ENCODE measurements at regions not wholly inside any gene's neighbourhood (a gene's known extent, or its start where the extent isn't known, plus 50 kb on each side); places are given as distances from the start of the nearest gene placed in this dataset.

DNA sequence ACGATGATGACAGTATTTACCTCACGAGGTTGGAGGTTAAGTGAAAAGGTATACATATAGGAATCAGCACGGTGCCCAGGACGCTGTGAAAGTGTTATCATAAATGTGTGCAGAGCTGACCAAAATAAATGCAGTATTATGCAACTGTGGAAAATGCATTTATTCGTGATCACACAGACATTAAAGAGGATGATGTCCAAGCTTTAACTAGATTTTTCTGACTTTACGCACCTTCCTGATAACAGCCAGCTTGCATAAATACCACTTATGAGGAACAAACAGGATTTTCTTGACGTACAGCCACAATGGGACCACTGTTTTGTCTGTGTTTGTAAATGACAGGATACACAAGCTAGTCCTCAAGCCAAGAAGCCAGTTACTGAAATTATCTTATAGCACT is 71.4 kb upstream of the ATP10B start:
- Histone ChIP-seq H3K9me3 (ENCODE audit: insufficient read depth, low read length, severe bottlenecking) (no peaks in the 10 kb centered on the region), H3K36me3 (ENCODE audit: insufficient read depth, low read length) (no peaks in the 10 kb centered on the region), H3K4me2 (ENCODE audit: insufficient read depth, low read length) (no peak overlapping the region), H2AFZ (ENCODE audit: low read depth, low read length) (no peak overlapping the region), H3K27me3 (ENCODE audit: insufficient read depth, low read length, poor library complexity) (no peaks in the 10 kb centered on the region), H3K79me2 (ENCODE audit: insufficient read depth, low read length) (no peaks in the 10 kb centered on the region), H3K27ac (ENCODE audit: low read length) (no peak overlapping the region), H3K9ac (ENCODE audit: low read depth, low read length) (no peak overlapping the region), H4K20me1 (ENCODE audit: insufficient read depth, low read length) (no peaks in the 10 kb centered on the region), H3K4me3 (ENCODE audit: low read depth in 1 of 2, low read length in 2 of 2) (no peak overlapping the region), H3K4me1 (ENCODE audit: insufficient read depth, low read length) (no peaks in the 10 kb centered on the region)
- no peak for DNase-seq
- ATAC-seq (ENCODE audit: insufficient read depth, low read depth): no peak
- TF ChIP-seq, protein P1, sequence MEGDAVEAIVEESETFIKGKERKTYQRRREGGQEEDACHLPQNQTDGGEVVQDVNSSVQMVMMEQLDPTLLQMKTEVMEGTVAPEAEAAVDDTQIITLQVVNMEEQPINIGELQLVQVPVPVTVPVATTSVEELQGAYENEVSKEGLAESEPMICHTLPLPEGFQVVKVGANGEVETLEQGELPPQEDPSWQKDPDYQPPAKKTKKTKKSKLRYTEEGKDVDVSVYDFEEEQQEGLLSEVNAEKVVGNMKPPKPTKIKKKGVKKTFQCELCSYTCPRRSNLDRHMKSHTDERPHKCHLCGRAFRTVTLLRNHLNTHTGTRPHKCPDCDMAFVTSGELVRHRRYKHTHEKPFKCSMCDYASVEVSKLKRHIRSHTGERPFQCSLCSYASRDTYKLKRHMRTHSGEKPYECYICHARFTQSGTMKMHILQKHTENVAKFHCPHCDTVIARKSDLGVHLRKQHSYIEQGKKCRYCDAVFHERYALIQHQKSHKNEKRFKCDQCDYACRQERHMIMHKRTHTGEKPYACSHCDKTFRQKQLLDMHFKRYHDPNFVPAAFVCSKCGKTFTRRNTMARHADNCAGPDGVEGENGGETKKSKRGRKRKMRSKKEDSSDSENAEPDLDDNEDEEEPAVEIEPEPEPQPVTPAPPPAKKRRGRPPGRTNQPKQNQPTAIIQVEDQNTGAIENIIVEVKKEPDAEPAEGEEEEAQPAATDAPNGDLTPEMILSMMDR (IDR thresholded peaks at IDR 0.05; ENCODE audit: borderline replicate concordance, extremely low read depth, low read length, poor library complexity, severe bottlenecking): no peak
- TF ChIP-seq EZH2 (IDR thresholded peaks at IDR 0.05; ENCODE audit: borderline replicate concordance, low read depth, low read length, severe bottlenecking): no peak

- H3K36me3 ChIP-seq (ENCODE audit: insufficient read depth, low read length): no peaks in the 10 kb centered on the region
- H3K4me2 ChIP-seq (ENCODE audit: insufficient read depth, low read length): no peak overlapping the region
- no peak overlapping the region for H3K9ac ChIP-seq (ENCODE audit: low read depth, low read length)
- no peak overlapping the region for H3K27ac ChIP-seq (ENCODE audit: low read length)
- ATAC-seq (ENCODE audit: insufficient read depth, low read depth) (no peak), DNase-seq (no peak)
- no peaks in the 10 kb centered on the region for H3K79me2 ChIP-seq (ENCODE audit: insufficient read depth, low read length)
- no peaks in the 10 kb centered on the region for H4K20me1 ChIP-seq (ENCODE audit: insufficient read depth, low read length)
- TF ChIP-seq, protein P1 (IDR thresholded peaks at IDR 0.05; ENCODE audit: borderline replicate concordance, extremely low read depth, low read length, poor library complexity, severe bottlenecking): no peak
- no peak for TF ChIP-seq EZH2 (IDR thresholded peaks at IDR 0.05; ENCODE audit: borderline replicate concordance, low read depth, low read length, severe bottlenecking)
- H2AFZ ChIP-seq (ENCODE audit: low read depth, low read length): no peak overlapping the region
- no peaks in the 10 kb centered on the region for H3K27me3 ChIP-seq (ENCODE audit: insufficient read depth, low read length, poor library complexity)
- H3K4me1 ChIP-seq (ENCODE audit: insufficient read depth, low read length): no peaks in the 10 kb centered on the region
- H3K9me3 ChIP-seq (ENCODE audit: insufficient read depth, low read length, severe bottlenecking): no peaks in the 10 kb centered on the region
- H3K4me3 ChIP-seq (ENCODE audit: low read depth in 1 of 2, low read length in 2 of 2): no peak overlapping the region
Observed at GRCh38 chr5:160922311-160922710, 70.3 kb upstream of the ATP10B start.

DNA sequence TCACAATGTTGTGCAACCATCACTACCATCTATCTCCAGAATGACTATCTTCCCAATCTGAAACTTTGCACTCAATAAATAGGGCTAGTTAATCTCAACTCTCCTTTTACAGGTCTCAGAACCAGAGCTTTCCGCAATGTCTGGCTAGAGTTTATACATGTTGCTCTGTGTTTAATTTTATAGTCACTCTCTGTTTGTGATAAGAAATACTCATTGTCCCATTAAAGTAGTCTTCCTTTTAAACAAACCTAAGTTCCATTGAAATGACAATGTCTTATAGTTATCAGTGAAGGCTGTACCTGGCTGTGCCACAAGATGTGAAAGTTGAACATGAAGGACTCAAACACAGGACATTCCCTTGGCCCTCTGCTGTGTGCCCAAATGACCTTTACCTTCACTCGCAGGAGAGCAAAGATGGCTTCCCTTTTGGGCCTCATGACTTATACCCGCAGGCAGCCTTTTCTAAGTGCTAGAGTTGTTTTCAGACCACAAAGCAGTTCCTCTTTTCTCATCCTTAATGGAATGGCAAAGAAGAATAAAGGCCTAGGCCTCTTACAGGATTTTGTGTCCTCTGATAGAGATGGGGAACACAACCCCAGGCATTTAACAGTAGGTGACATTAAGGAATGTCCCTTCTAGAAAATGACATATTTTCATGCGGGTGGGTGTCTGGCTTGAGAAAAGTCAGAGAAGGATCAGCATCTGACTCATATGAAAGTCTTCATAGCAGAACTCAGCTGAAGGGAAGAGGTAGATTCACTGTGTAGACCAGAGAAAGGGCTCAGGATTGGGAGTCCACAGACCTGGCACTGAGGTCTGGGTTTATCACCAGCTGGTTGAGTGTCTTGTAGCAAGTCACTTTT is 69.6 kb upstream of the ATP10B start:
- Histone ChIP-seq H3K9ac (ENCODE audit: low read depth, low read length) (no peak overlapping the region), H3K36me3 (ENCODE audit: insufficient read depth, low read length) (no peaks in the 10 kb centered on the region), H4K20me1 (ENCODE audit: insufficient read depth, low read length) (no peaks in the 10 kb centered on the region), H3K4me3 (ENCODE audit: low read depth in 1 of 2, low read length in 2 of 2) (no peak overlapping the region), H3K9me3 (ENCODE audit: insufficient read depth, low read length, severe bottlenecking) (no peaks in the 10 kb centered on the region), H3K4me2 (ENCODE audit: insufficient read depth, low read length) (no peak overlapping the region), H3K27ac (ENCODE audit: low read length) (no peak overlapping the region), H3K27me3 (ENCODE audit: insufficient read depth, low read length, poor library complexity) (no peaks in the 10 kb centered on the region), H2AFZ (ENCODE audit: low read depth, low read length) (no peak overlapping the region), H3K79me2 (ENCODE audit: insufficient read depth, low read length) (no peaks in the 10 kb centered on the region), H3K4me1 (ENCODE audit: insufficient read depth, low read length) (no peaks in the 10 kb centered on the region)
- ATAC-seq (ENCODE audit: insufficient read depth, low read depth) (no peak), DNase-seq (no peak)
- no peak for TF ChIP-seq EZH2 (IDR thresholded peaks at IDR 0.05; ENCODE audit: borderline replicate concordance, low read depth, low read length, severe bottlenecking)
- TF ChIP-seq, protein P1 (IDR thresholded peaks at IDR 0.05; ENCODE audit: borderline replicate concordance, extremely low read depth, low read length, poor library complexity, severe bottlenecking): no peak

Measured in DND-41 (cell line).